Memory B cell (primary cell): ENCODE measurements at regions not wholly inside any gene's neighbourhood (a gene's known extent, or its start where the extent isn't known, plus 50 kb on each side); places are given as distances from the start of the nearest gene placed in this dataset.

Experiments
- ATAC-seq: fragments of 150-1000 bp; cut with Tn5 transposase; 2 replicates; pipeline ENCODE4 v1.10.0; 2021; ENCODE audit warnings: low read depth, mild to moderate bottlenecking, moderate library complexity
- DNase-seq, 2 donors: peaks; one replicate each; pipeline ENCODE4 v3.0.0; 2022; ENCODE audit warnings: low spot score in 2 of 2
- H3K27ac Mint-ChIP-seq: one replicate; pipeline ENCODE4 v1.8.0; 2022; ENCODE audit warnings: mild to moderate bottlenecking, moderate library complexity, mixed read lengths
- H3K27me3 Mint-ChIP-seq: one replicate; pipeline ENCODE4 v1.8.0; 2022; ENCODE audit warnings: mixed read lengths
- H3K36me3 Mint-ChIP-seq: one replicate; pipeline ENCODE4 v1.8.0; 2022; ENCODE audit warnings: mild to moderate bottlenecking, mixed read lengths
- H3K4me1 Mint-ChIP-seq: one replicate; pipeline ENCODE4 v1.8.0; 2022; ENCODE audit warnings: mixed read lengths
- H3K4me3 Mint-ChIP-seq: one replicate; pipeline ENCODE4 v1.8.0; 2022; ENCODE audit warnings: mild to moderate bottlenecking, moderate library complexity, mixed read lengths
- H3K9me3 Mint-ChIP-seq: one replicate; pipeline ENCODE4 v1.8.0; 2022; ENCODE audit warnings: mixed read lengths

DNA sequence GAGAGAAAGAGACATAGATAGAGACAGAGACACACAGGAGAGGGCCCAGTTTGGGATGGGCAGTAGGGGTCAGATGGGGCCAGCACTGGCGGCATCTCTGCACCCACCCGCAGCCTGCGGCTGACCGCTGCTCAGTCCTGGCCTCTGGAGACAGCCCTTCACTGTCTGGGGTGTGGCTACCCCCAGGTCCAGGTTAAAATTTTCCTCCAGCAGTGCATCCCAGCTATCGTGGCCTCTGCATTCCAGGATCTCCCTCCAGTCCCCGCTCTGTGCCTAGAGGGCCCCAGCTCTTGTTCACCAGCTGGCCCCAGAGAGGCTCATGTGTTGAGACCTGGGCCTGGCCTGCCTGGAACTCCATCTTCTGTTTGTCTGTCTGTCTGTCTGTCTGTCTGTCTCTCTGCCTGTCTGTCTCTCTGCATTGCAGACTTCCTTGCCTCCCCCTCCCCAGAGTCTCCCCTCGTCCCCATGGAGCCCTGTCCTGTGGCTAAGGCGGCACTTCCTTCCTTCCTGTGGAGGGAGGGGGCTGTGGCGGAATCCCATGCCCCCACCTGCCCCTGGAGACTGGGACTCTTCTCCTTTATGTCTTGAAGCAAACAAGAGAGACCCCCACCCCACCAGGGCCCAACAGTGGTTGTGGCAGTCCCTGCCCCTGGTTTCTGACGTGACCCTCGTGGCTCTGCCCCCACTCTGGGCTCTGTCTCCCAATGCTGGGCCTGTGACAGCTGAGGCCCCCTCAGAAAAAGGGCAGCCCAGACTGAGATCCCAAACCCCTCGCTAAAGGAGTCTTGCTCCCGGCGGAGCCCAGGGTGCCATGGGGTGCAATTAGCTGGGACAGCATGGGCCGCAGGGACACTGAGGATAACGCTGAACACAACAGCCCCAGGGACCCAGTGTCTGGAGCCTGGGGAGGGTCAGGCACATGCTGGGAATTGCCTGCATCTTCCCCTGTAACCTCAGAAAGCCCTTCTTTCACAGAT is 241.8 kb downstream of the NPHP4 start:
- no peaks in the 10 kb centered on the region for H3K36me3 Mint-ChIP-seq
- ATAC-seq, result no peak
- no peak for DNase-seq
- H3K4me1 Mint-ChIP-seq, result no peaks in the 10 kb centered on the region
- no peak overlapping the region for H3K27ac Mint-ChIP-seq
- H3K27me3 Mint-ChIP-seq, result peaks cover 14% of the 10 kb centered on the region
- H3K4me3 Mint-ChIP-seq, result no peak overlapping the region
- H3K9me3 Mint-ChIP-seq, result peaks cover 7% of the 10 kb centered on the region

- ATAC-seq, result no peak
- no peak overlapping the region for H3K27ac Mint-ChIP-seq
- peaks cover 7% of the 10 kb centered on the region for H3K9me3 Mint-ChIP-seq
Observed at GRCh38 chr1:5748286-5749225, 243.7 kb downstream of the NPHP4 start.

GRCh38 chr1:5747426-5748285 is 244.6 kb downstream of the NPHP4 start:
- ATAC-seq, result no peak
- Mint-ChIP-seq H3K4me1 (peaks cover 3% of the 10 kb centered on the region), H3K9me3 (peaks cover 7% of the 10 kb centered on the region), H3K4me3 (no peak overlapping the region), H3K36me3 (no peaks in the 10 kb centered on the region), H3K27me3 (peaks cover 16% of the 10 kb centered on the region), H3K27ac (no peak overlapping the region)
- no peak for DNase-seq

More at GRCh38 chr1:5748286-5749225, 243.7 kb downstream of the NPHP4 start:
- Mint-ChIP-seq H3K4me1 (peaks cover 3% of the 10 kb centered on the region), H3K27me3 (peaks cover 16% of the 10 kb centered on the region), H3K4me3 (no peak overlapping the region), H3K36me3 (no peaks in the 10 kb centered on the region)
- DNase-seq, result no peak

DNA sequence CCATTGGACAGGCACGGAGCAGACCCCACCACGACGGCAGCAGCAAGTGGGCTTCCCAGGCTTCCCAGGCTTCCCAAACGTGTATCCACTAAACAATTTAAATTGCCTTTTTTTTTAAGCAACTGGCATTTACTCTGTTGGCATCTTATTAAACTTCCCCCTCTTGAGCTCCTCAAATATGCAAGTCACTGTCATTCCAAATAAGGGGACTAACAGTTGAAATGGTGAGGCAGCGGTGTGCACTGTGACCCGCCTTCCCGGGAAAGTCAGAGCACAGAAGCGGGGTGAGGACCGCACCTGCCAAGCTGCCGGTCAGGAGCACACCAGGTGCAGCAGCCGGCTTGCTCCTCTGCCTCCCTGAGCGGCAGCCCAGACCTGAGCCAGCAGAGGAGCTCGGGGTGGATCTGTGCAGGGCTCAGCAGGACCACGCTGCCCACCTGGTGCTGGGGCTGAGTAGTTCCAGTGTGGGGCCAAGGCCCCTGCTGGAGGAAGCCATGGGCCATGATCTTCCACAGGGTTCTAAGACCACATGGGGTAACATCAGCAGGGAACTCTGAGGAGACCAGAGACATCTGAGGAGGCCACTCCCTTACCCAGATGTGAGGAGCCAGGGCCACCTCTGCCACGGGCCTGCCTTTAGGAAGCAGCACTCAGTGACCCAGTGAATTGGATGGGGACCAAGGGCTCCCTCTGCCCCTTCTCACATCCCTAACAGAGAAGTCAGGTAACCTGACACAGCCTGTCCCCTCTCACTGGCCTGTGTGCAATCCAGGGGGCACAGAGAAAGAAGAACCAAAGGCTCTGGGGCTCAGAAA is 245.4 kb downstream of the NPHP4 start:
- H3K27me3 Mint-ChIP-seq, result peaks cover 16% of the 10 kb centered on the region
- no peak overlapping the region for H3K4me3 Mint-ChIP-seq
- no peak for DNase-seq

GRCh38 chr1:5745800-5746610 is 246.2 kb downstream of the NPHP4 start:
- peaks cover 16% of the 10 kb centered on the region for H3K27me3 Mint-ChIP-seq
- DNase-seq, result peak; percentile 28 to 47
- no peak for ATAC-seq
- H3K27ac Mint-ChIP-seq, result no peak overlapping the region
- peaks cover 7% of the 10 kb centered on the region for H3K9me3 Mint-ChIP-seq
- no peaks in the 10 kb centered on the region for H3K36me3 Mint-ChIP-seq
- no peak overlapping the region for H3K4me3 Mint-ChIP-seq
- H3K4me1 Mint-ChIP-seq, result peaks cover 3% of the 10 kb centered on the region

More for the DNA sequence above, 245.4 kb downstream of the NPHP4 start:
- Mint-ChIP-seq H3K9me3 (peaks cover 7% of the 10 kb centered on the region), H3K4me1 (peaks cover 3% of the 10 kb centered on the region), H3K27ac (no peak overlapping the region), H3K36me3 (no peaks in the 10 kb centered on the region)
- no peak for ATAC-seq

GRCh38 chr1:5744911-5745799 is 247.1 kb downstream of the NPHP4 start:
- H3K9me3 Mint-ChIP-seq, result peaks cover 7% of the 10 kb centered on the region
- H3K4me1 Mint-ChIP-seq, result peaks cover 3% of the 10 kb centered on the region
- no peaks in the 10 kb centered on the region for H3K36me3 Mint-ChIP-seq
- DNase-seq, result no peak
- H3K27me3 Mint-ChIP-seq, result peaks cover 16% of the 10 kb centered on the region
- H3K4me3 Mint-ChIP-seq, result no peak overlapping the region
- no peak overlapping the region for H3K27ac Mint-ChIP-seq
- no peak for ATAC-seq

- Mint-ChIP-seq H3K4me1 (peaks cover 3% of the 10 kb centered on the region), H3K27ac (no peak overlapping the region), H3K9me3 (peaks cover 2% of the 10 kb centered on the region), H3K4me3 (no peak overlapping the region), H3K27me3 (peaks cover 9% of the 10 kb centered on the region), H3K36me3 (no peaks in the 10 kb centered on the region)
- no peak for ATAC-seq
- DNase-seq, result no peak
Observed at GRCh38 chr1:5744341-5744740, 247.9 kb downstream of the NPHP4 start.

DNA sequence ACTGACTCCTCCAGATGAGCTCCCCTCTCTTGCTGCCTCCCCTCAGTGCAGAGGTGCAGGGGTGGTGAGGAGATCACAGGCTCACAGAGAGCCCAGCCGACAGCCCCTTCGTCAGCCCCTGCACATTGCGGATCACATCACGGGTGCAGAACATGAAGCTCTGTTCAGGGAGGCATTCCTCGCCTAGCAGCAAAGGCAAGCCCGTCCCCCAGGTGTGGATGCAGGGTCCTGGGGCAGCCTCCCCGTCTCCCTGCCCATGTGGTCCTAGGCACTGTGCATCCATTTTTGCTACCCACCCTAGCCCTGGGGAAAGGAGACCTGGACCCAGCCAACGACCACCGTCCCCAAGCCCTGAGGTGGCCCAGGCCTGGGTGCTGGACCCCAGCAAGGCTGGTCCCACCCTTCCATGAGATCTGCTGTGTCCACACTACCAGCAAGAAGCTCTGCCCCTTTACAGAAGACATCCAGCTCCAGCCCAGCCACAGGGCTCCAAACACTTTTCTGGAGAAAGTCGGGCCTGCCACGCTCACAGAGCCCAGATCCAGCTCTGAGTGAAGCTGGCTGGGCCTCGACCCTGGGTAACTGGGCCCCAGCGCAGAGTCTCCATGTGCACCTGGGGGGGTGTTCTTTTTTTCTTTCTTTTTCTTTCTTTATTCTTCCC is 248.7 kb downstream of the NPHP4 start:
- ATAC-seq (no peak), DNase-seq (no peak)
- H3K4me3 Mint-ChIP-seq, result no peak overlapping the region
- no peaks in the 10 kb centered on the region for H3K9me3 Mint-ChIP-seq
- H3K27ac Mint-ChIP-seq, result no peak overlapping the region
- H3K27me3 Mint-ChIP-seq, result peaks cover 8% of the 10 kb centered on the region
- peaks cover 3% of the 10 kb centered on the region for H3K4me1 Mint-ChIP-seq
- no peaks in the 10 kb centered on the region for H3K36me3 Mint-ChIP-seq

DNA sequence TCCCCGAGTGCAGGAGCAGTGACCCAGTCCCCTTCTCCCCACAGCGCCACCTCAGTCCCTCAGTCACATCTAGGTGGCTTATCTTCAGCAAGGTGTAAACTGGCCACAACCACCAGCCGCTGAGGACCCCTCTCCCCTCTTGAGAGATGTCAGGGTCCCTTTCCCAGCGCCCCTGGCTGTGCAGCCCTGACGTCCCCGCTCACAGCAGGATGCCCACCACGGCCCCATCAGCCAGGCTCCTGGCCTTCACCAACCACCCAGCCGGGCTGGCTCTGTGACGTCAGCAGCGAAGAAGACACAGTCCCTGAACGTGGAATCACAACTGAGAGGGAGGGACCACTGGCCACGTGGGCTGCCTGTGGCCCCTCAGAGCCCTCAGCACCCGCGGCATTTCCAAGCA is 249.4 kb downstream of the NPHP4 start:
- DNase-seq, result no peak

DNA sequence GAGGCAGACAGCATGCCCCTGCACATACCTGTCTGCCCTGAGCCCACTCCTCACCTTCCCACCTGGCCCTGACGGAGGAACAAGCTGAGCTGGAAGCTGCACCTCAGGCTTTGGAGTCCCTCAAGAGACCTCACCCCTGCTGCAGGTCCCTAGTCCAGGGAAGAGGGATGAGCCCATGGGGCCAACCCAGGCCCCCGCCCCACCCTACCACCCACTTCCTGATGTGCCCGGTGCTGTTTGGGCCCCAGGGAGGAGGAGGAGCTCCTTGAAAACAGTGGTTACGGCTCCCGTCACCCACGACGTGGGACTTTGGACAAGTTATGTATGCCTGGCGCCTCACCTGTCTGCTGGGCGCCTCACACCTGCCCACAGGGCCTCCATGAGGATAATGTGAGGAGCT is 250.2 kb downstream of the NPHP4 start:
- H3K36me3 Mint-ChIP-seq, result no peaks in the 10 kb centered on the region
- H3K4me3 Mint-ChIP-seq, result no peak overlapping the region
- H3K27ac Mint-ChIP-seq, result no peak overlapping the region
- no peaks in the 10 kb centered on the region for H3K9me3 Mint-ChIP-seq
- H3K27me3 Mint-ChIP-seq, result peaks cover 8% of the 10 kb centered on the region
- DNase-seq (no peak), ATAC-seq (no peak)
- H3K4me1 Mint-ChIP-seq, result peaks cover 3% of the 10 kb centered on the region

More for the DNA sequence above, 249.4 kb downstream of the NPHP4 start:
- Mint-ChIP-seq H3K27ac (no peak overlapping the region), H3K4me1 (peaks cover 3% of the 10 kb centered on the region), H3K4me3 (no peak overlapping the region), H3K36me3 (no peaks in the 10 kb centered on the region), H3K27me3 (peaks cover 8% of the 10 kb centered on the region), H3K9me3 (no peaks in the 10 kb centered on the region)
- no peak for ATAC-seq
